Left lobe of liver (tissue), 2 donors: ENCODE measurements at regions not wholly inside any gene's neighbourhood (a gene's known extent, or its start where the extent isn't known, plus 50 kb on each side); places are given as distances from the start of the nearest gene placed in this dataset.

ENCODE experiments used
- ATAC-seq: fragments of 200-7000 bp; cut with Tn5 transposase; one replicate; pipeline ENCODE4 v1.9.1; 2020; ENCODE audit warnings: mild to moderate bottlenecking, moderate library complexity
- DNase-seq: peaks from one replicate; pipeline ENCODE4 v3.0.0-alpha.2; 2020; ENCODE audit warnings: low spot score
- donor health status: DM: no; HTN: no; CAD: no; lungs with moderate emphysema.
- donor health status: DM: no; HTN: yes; CAD: no.

DNA sequence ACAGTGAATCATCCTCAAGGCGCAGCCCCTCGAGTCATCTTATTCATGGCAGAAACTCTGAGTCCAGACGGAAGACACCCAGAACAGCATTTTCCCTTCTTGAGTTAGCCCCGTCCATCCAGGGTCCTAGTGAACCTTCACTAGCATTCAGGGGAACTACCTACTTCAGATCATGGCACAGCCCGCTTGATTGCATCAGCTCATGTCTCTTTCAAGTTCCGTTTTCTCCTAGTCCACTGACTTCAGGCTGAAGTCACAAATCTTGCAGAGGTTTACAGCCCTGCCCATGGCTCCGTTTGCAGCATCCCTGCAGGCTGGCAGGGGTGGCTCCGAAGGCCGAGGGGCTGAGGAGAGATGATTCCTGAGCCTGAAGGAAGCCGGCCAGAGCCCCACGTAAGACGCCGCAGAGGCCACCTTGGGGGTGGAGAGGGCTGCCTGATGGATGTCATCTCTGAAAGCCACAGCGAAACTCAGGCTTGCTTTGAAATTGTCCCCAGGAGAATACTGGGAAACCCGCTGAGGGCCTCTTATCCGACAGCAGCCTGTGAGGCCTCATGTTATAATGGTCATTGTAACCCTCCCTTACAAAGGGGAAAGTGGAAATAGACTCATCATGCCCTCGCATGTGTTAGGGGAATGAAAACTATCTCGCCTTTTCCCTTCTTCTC is 310.2 kb upstream of the AJAP1 start:
- ATAC-seq (no peak), DNase-seq (no peak)

DNA sequence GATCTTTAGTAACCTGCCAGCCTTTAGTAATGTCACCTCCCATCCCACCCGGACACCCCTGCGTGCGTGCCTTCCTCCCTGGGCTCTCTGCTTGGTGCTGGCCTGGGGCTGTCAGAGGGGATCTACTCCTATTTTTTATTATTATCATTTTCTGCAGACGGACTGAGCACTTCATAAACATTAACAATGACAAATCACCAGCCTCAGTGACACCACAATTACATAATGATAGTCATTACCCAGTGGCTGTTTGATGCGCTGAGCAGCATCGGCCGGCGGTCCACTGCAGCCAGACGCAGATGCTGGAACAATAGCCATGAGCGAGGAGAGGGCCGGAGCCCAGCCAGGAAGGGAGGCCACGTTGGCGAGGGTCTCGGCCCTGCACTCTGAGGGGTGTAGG is 309.3 kb upstream of the AJAP1 start:
- DNase-seq = no peak
- ATAC-seq = no peak

- DNase-seq = no peak
- ATAC-seq = no peak
Measured at GRCh38 chr1:4346131-4346530, 308.3 kb upstream of the AJAP1 start.

DNA sequence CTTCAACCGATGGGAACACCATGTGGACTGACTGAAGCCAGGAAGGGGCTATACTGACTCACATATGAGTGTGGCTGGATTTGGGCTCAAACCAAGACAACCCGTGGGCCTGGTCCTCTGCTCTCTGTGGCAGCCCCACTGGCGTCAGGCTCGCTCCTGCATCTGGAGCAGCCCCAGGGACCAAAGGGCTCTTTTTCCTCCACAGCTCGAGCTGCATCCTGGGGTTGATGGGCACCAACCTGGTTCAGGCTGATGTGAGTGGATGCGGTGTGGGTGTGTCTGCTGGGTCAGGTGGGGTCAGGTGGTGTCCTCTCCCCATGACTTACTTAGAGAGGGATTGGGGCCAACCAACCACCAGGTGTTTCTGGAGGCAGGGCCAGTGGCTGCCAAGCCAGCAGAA is 303.0 kb upstream of the AJAP1 start:
- DNase-seq (no peak), ATAC-seq (no peak)

- no peak for ATAC-seq
Measured at GRCh38 chr1:4353090-4353856, 301.1 kb upstream of the AJAP1 start.

DNA sequence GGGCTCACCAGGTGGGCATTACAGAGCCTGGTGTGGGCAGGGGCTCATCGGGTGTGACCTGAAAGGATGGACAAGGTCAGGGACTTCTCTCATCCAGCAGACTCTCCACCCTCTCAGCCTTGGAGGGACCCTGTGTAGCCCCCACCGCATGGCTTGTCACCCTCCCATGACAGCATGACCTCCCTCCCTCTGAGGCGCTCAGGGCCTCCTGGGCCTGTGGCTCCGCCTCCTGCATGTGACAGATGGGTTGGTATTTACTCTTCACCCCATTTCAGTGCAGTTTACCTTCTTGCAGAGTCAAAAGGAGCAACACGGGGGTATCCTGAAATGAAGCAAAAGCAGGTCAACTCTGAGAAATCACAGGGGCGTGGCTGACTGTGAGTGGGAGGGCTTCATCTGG is 298.6 kb upstream of the AJAP1 start:
- no peak for ATAC-seq
- no peak for DNase-seq

More at GRCh38 chr1:4353090-4353856, 301.1 kb upstream of the AJAP1 start:
- no peak for DNase-seq

GRCh38 chr1:4362314-4363044 is 291.9 kb upstream of the AJAP1 start:
- ATAC-seq (no peak), DNase-seq (no peak)

GRCh38 chr1:4366091-4366490 is 288.3 kb upstream of the AJAP1 start:
- no peak for ATAC-seq

DNA sequence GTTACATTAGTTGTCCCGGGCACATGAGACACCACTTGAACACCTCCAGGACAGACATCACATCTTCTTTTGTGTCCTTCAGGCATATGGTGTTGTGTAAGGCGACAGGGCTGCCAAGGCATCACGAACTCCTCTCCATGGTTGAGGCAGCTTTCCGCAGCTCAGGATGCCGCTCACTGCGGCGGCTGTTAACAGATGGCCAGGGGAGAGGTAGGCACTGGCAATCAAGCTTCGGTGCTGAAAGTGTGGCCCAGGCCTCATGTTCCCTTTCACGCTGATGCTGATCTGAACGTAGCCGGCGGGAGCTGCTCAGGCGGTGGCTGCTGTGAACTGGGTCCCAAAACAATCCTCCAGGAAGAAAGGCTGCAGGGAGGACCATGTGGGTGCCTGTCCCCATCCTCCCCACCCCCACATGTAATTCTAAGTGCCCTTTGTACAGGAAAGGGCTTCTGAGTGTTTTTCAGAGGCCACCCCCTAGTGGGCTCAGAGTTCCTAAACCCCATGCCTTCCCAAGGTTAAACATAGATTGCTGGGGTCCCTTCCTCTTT is 287.1 kb upstream of the AJAP1 start:
- no peak for DNase-seq
- no peak for ATAC-seq

More at GRCh38 chr1:4366091-4366490, 288.3 kb upstream of the AJAP1 start:
- no peak for DNase-seq

GRCh38 chr1:4369335-4369734 is 285.1 kb upstream of the AJAP1 start:
- DNase-seq (no peak), ATAC-seq (no peak)

DNA sequence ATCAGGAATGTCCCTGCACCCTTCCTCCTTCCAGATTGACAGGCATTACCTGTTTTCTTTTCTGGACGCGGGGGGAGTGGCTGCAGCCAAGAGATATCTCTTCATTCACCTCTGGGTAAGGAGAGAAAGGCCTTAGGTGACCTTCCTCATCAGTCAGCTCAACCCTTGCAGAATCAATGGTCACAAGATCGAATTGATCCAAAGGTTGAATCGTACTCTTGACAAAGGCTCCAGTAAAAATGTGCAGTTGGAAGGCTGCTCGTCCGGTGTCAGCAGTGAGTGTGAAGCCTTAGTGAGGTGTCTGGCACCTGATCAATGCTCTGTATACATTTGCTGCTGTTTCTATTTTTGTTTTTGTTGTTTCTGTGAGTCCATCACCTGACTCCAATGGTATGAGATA is 282.6 kb upstream of the AJAP1 start:
- ATAC-seq = no peak
- DNase-seq = no peak

DNA sequence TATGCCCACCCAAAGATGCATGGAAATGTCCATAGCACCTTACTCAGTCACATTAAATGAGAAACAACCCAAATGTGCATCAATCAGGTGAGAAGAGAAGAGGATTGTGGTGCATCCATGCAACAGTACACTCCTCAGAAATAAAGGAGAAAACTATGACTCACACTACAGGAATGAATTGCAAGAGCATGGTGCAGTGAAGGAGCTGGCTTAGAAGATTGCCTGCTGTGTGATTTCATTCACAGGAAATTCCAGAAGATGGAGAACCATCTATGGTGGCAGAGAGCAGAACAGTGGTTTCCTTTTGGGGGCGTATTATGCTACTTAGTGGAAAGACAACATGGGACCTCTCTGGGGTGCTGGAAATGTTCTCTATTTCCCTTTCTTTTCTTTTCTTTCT is 278.6 kb upstream of the AJAP1 start:
- DNase-seq (no peak), ATAC-seq (no peak)

DNA sequence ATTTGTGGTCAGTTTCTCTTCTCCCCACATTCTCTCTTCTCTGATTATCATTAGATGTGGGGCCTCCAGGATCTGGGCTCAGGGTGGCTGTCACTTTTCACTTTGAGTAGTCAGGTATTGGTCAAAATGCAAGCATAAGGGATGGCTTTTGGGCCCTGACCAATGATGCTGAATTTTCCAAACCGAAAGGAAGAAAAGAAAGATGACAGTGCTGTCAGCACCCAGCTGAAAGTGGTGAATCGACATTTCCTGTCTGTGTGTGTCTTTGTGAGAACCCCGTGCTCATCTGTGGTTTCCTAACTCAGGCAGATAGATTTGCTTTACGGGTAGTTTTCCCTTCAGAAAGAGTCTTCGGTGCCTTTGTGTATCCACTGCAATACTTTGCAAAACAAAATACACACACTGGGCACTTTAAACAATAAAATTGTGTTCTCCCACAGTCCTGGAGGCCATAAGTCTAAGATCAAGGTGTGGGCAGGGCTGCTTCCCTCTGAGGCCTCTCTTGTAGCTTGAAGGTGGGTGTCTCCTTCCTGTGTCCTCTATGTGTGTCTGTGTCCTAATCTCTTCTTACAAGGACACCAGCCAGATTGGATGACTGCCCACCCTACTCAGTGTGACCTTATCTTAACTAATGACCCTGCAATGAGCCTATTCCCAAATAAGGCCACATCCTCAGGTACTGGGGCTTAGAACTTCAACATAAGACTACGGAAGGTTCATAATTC is 274.8 kb upstream of the AJAP1 start:
- no peak for ATAC-seq
- no peak for DNase-seq

DNA sequence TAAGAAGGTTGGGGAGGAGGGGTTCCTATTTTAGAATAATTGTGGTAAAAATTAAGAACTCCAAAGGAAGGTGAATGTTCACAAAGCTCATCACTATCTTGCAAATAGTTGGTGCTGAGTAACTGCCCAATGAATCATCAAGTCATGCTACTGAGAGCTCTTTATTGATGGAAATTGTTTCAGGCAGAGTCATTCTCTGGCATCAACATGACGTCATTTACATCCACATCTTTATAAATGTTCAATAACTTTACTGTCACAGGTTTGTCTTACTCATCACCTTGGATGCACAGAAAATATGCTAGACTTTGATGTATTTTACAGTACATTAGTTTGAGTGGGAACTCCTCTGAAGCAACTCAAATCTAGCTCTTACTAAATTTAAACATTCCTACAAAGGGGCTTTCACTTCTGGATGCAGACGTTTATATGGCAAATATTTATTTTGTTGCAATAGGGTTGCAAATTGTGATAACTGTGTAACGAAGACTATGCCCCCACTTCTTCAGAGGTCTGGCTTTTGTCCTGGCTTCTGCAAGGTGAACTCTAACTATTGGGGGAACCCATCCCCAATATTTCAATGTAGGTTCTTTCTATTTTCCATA is 273.7 kb upstream of the AJAP1 start:
- DNase-seq (no peak), ATAC-seq (no peak)

GRCh38 chr1:4393191-4393590 is 261.2 kb upstream of the AJAP1 start:
- DNase-seq (no peak), ATAC-seq (no peak)

DNA sequence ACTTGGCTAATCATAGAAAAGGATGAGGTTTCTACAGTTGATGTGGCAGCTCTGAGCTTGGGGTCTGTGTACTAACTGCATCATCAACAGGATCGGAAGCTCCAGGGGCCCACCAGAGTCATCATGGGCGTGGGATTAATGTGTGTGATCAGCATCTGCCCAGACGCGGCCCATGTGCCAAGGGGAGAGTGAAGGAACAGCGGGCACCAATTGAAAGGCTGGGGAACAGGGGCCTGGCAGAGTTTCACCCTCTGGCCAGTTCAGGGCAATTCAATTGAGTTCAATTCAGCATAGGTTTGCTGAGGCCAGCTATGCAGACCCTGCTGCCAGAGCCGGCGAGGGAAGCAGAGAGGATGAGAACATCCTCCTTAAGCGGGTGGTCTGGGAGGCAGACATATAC is 260.0 kb upstream of the AJAP1 start:
- DNase-seq = no peak
- no peak for ATAC-seq

DNA sequence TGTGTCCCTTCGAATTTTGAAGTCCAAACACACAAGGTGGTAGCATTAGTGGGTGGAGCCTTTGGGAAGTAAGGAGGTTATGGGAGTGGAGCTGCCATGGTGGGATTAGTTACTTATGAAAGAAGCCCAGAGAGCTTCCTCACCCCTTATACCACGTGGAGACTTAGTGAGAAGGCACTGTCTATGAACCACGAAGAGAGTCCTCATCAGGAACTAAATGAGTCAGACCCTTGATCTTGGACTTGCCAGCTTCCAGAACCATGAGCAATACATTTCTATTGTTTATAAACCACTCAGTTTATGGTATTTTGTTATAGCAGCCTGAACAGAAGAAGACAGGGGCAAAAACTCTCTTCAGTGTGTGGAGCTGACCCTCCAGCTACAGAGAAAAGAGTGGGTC is 259.3 kb upstream of the AJAP1 start:
- ATAC-seq = no peak
- no peak for DNase-seq

DNA sequence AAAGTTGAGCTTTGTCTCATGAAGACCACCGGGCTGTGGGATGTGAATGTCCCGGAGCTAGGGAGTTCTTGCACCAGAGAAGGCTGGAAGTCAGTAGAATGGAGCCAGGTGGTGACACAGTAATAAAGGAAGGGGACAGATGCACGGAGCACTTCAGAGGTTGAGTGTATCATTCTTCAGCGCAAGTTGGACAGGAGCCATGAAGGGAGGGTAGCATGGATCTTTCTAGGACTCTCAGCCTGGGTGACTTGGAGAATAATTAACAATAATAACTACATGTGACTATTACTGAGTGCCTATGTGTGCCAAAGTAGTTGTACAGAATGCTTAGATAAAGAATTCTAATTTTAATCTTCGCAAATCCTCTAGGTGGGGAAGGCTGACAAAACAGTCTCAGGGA is 258.7 kb upstream of the AJAP1 start:
- DNase-seq (no peak), ATAC-seq (no peak)

DNA sequence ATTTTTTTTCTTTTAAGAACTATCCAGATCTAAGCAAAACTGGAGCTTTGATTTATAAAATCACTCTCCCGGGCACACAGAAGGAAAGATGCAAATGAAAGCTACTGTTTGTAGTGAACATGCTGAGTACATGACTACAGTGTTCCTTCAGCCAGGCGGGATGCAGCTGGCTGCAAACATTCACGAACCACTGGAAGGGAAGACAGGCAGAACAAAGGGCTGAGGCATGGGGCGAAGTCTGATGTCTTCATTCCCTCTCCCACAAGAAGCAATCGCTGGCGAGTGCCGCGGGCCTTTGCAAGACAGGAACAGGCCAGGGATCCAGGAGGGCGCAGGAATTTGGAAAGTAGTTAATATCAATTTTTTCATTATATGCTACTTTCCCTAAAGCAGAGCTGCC is 257.9 kb upstream of the AJAP1 start:
- DNase-seq (no peak), ATAC-seq (no peak)

GRCh38 chr1:4397196-4397595 is 257.2 kb upstream of the AJAP1 start:
- no peak for ATAC-seq

DNA sequence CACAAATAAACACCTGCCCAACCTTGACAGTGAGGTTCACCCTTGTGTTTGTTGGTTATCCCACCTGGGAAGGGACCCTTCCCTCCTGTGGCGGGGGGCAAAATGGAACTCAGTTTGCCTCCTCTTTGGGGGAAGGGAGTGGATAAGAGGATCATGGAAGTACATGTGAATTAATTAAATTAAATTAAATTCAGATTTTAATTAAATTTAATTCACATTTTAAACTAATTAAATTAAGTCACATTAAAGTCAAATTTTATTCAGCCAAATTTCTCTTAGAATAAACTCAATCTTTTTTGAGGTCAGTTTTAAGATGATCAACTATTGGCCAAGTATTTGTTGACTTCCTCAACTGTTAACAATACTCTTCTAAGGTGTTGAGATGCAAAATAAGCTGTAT is 252.4 kb upstream of the AJAP1 start:
- DNase-seq = no peak
- no peak for ATAC-seq

More at GRCh38 chr1:4397196-4397595, 257.2 kb upstream of the AJAP1 start:
- DNase-seq = no peak
